Fibroblast of lung (primary cell): ENCODE measurements at regions not wholly inside any gene's neighbourhood (a gene's known extent, or its start where the extent isn't known, plus 50 kb on each side); places are given as distances from the start of the nearest gene placed in this dataset.

ENCODE experiments used
- DNase-seq, 2 donors: peaks; one replicate each; pipeline versions ENCODE4 v3.0.0 to v3.0.0-alpha.2; 2010; ENCODE audit warnings: low read depth in 2 of 2
- H2AFZ ChIP-seq: 2 replicates; pipeline ENCODE4 v1.5.1; 2012; ENCODE audit warnings: low read length, control low read depth, inconsistent platforms
- H3K27ac ChIP-seq: 2 replicates; pipeline ENCODE4 v1.5.1; 2011; ENCODE audit warnings: low read length, control low read depth; ENCODE audit not compliant: insufficient read depth
- H3K27me3 ChIP-seq: 2 replicates; pipeline ENCODE4 v1.5.1; 2011; ENCODE audit warnings: mild to moderate bottlenecking, low read length; ENCODE audit not compliant: control insufficient read depth, insufficient read depth
- H3K36me3 ChIP-seq: 2 replicates; pipeline ENCODE4 v1.5.1; 2011; ENCODE audit warnings: low read length; ENCODE audit not compliant: control insufficient read depth, insufficient read depth
- H3K4me1 ChIP-seq: 2 replicates; pipeline ENCODE4 v1.5.1; 2011; ENCODE audit warnings: low read length; ENCODE audit not compliant: control insufficient read depth, insufficient read depth; ENCODE audit errors: extremely low read depth
- H3K4me2 ChIP-seq: 2 replicates; pipeline ENCODE4 v1.5.1; 2011; ENCODE audit warnings: low read length, control low read depth; ENCODE audit not compliant: insufficient read depth; ENCODE audit errors: extremely low read depth
- H3K4me3 ChIP-seq, 4 experiments: fragments of 200-600 bp in 1 of 4; sonication (generic) in 1 of 4; replicated peaks in 1 of 4; 2 replicates each; pipeline ENCODE4 v1.5.1; 2011 to 2016; ENCODE audit warnings: low read length in 4 of 4, low read depth in 3 of 4, mild to moderate bottlenecking in 3 of 4, control low read depth in 2 of 4, inconsistent platforms in 1 of 4, mixed read lengths in 1 of 4; ENCODE audit not compliant: insufficient read depth in 1 of 4; ENCODE audit errors: control extremely low read depth in 1 of 4
- H3K79me2 ChIP-seq: 2 replicates; pipeline ENCODE4 v1.5.1; 2012; ENCODE audit warnings: mild to moderate bottlenecking, low read length, inconsistent platforms; ENCODE audit not compliant: control insufficient read depth, insufficient read depth
- H3K9ac ChIP-seq: 2 replicates; pipeline ENCODE4 v1.5.1; 2011; ENCODE audit warnings: mild to moderate bottlenecking, low read length, control low read depth; ENCODE audit not compliant: insufficient read depth
- H3K9me3 ChIP-seq: 2 replicates; pipeline ENCODE4 v1.5.1; 2012; ENCODE audit warnings: low read depth, low read length; ENCODE audit not compliant: control insufficient read depth, insufficient read depth
- H4K20me1 ChIP-seq: 2 replicates; pipeline ENCODE4 v1.5.1; 2011; ENCODE audit warnings: low read length; ENCODE audit not compliant: control insufficient read depth, insufficient read depth; ENCODE audit errors: extremely low read depth
- EZH2 ChIP-seq: IDR thresholded peaks from 2 replicates; pipeline ENCODE4 v1.5.1; 2012; ENCODE audit warnings: low read length, control low read depth, mild to moderate bottlenecking; ENCODE audit errors: missing control alignments
- TF ChIP-seq, protein P1 (sequence below), 2 donors: IDR thresholded peaks in 1 of 2; conservative IDR thresholded peaks in 1 of 2; 1 replicate in 1 of 2; 2 replicates in 1 of 2; pipeline ENCODE4 v1.5.1; 2011 to 2012; ENCODE audit warnings: low read length in 2 of 2, control low read depth in 1 of 2, inconsistent platforms in 1 of 2, low read depth in 1 of 2, mild to moderate bottlenecking in 1 of 2

GRCh38 chr12:67539329-67539728, 109.2 kb upstream of the DYRK2 start:
- TF ChIP-seq EZH2: no peak
- no peak overlapping the region for H3K9ac ChIP-seq
- no peaks in the 10 kb centered on the region for H3K79me2 ChIP-seq
- H3K4me3 ChIP-seq: no peak overlapping the region
- no peak overlapping the region for H2AFZ ChIP-seq
- peaks cover 2% of the 10 kb centered on the region for H3K4me1 ChIP-seq
- H3K27me3 ChIP-seq: no peaks in the 10 kb centered on the region
- no peaks in the 10 kb centered on the region for H3K9me3 ChIP-seq
- H3K27ac ChIP-seq: no peak overlapping the region
- H4K20me1 ChIP-seq: no peaks in the 10 kb centered on the region
- no peak overlapping the region for H3K4me2 ChIP-seq
- H3K36me3 ChIP-seq: no peaks in the 10 kb centered on the region
- no peak for DNase-seq

DNA sequence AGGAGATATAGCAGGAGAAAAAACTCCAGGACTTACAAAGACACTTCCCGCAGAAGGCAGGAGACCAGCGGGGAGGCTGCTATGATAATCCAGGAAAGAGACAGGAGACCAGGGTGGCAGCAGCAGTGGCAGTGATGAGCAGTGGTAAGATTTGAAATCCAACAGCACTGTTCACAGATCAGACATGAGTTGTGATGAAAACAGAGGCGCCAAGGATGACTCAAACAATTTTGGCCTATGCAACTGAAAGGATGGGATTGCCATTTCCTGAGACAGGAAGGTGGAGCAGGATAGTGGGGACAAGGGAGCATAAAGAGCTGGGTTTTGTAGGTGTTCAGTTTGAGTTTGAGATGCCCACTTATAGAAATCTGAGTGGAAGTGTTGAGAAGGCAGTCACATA, 108.6 kb upstream of the DYRK2 start:
- H3K4me1 ChIP-seq: no peaks in the 10 kb centered on the region
- H2AFZ ChIP-seq: no peak overlapping the region
- no peak overlapping the region for H3K9ac ChIP-seq
- H3K79me2 ChIP-seq: no peaks in the 10 kb centered on the region
- H3K27me3 ChIP-seq: no peaks in the 10 kb centered on the region
- H3K9me3 ChIP-seq: no peaks in the 10 kb centered on the region
- H3K27ac ChIP-seq: no peak overlapping the region
- no peaks in the 10 kb centered on the region for H3K36me3 ChIP-seq
- H4K20me1 ChIP-seq: no peaks in the 10 kb centered on the region
- no peak for TF ChIP-seq EZH2
- TF ChIP-seq, protein P1, sequence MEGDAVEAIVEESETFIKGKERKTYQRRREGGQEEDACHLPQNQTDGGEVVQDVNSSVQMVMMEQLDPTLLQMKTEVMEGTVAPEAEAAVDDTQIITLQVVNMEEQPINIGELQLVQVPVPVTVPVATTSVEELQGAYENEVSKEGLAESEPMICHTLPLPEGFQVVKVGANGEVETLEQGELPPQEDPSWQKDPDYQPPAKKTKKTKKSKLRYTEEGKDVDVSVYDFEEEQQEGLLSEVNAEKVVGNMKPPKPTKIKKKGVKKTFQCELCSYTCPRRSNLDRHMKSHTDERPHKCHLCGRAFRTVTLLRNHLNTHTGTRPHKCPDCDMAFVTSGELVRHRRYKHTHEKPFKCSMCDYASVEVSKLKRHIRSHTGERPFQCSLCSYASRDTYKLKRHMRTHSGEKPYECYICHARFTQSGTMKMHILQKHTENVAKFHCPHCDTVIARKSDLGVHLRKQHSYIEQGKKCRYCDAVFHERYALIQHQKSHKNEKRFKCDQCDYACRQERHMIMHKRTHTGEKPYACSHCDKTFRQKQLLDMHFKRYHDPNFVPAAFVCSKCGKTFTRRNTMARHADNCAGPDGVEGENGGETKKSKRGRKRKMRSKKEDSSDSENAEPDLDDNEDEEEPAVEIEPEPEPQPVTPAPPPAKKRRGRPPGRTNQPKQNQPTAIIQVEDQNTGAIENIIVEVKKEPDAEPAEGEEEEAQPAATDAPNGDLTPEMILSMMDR (conservative IDR thresholded peaks at IDR 0.05 in 1 of 2, IDR thresholded peaks at IDR 0.05 in 1 of 2; ENCODE audit: low read depth in 1 of 2, low read length in 2 of 2): no peak
- DNase-seq: peak in 1 of 2 donors; percentile 46
- no peak overlapping the region for H3K4me2 ChIP-seq
- H3K4me3 ChIP-seq: no peak overlapping the region

DNA sequence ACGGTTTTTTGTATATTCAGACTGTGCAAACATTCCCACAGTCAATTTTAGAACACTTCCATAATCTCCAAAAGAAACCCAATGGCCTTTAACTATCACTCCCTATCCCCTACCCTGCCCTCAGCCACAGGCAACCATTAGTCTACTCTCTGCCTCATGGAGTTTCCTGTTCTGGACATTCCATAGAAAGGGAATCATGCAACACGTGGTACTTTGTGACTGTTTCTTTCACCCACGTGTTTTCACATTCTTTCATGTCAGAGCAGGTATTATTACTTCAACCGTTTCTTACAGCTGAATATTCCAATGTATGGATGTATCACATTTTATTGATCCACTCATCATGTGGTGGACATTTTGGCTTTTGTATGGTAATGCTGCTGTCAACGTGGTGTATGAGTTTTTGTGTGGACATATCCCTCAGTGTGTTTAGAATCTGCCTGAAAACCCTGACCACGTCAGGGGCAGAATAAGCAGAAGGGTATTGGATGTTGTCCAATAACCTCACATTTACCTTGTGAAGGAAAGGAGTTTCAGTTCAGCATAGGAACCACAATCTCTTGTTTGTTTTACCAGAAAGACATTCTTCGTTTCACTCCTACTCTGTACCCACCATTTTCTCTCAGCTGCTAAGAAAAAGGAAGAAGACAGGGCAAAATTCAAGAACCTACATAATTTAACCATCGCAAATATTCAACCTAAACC, 107.5 kb upstream of the DYRK2 start:
- no peaks in the 10 kb centered on the region for H3K36me3 ChIP-seq
- DNase-seq: peak in 1 of 2 donors; percentile 59
- TF ChIP-seq, protein P1 (conservative IDR thresholded peaks at IDR 0.05 in 1 of 2, IDR thresholded peaks at IDR 0.05 in 1 of 2; ENCODE audit: low read depth in 1 of 2, low read length in 2 of 2): no peak
- no peak for TF ChIP-seq EZH2

More for the DNA sequence above, 107.5 kb upstream of the DYRK2 start:
- Histone ChIP-seq H3K27ac (no peak overlapping the region), H3K9ac (no peak overlapping the region), H3K9me3 (no peaks in the 10 kb centered on the region), H3K27me3 (no peaks in the 10 kb centered on the region), H2AFZ (no peak overlapping the region), H3K4me1 (no peaks in the 10 kb centered on the region), H3K4me3 (no peak overlapping the region), H4K20me1 (no peaks in the 10 kb centered on the region), H3K4me2 (no peak overlapping the region), H3K79me2 (no peaks in the 10 kb centered on the region)
